GM19468 (cell line): ENCODE measurements at regions not wholly inside any gene's neighbourhood (a gene's known extent, or its start where the extent isn't known, plus 50 kb on each side); places are given as distances from the start of the nearest gene placed in this dataset.
A peak's percentile ranks its signal among the peaks of the same experiment; 100 is the strongest.

Experiments used
- ATAC-seq: cut with Tn5 transposase; IDR thresholded peaks from one replicate; pipeline ENCODE4 v1.9.1; 2021; ENCODE audit warnings: mild to moderate bottlenecking, moderate library complexity, moderate number of reproducible peaks; ENCODE audit not compliant: unreplicated experiment; ENCODE audit errors: extremely low read depth

DNA sequence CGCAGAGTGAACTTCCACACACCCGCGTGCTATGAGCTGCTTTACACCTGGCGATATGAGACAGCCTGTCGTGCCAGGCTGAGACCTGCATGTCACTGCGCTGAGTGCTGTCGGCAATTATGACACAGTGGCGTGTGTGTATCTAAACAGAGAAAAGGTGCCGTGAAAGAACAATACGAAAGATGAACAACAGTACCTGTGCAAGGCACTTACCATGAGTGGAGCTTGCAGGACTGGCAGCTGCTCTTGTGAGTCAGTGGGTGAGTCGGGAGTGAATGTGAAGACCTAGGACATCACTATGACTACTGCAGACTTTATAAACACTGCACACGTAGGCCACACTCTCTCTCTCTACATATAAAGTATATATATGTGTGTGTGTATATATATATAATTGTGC is 68.5 kb upstream of the DUSP22 start:
- ATAC-seq = no peak

DNA sequence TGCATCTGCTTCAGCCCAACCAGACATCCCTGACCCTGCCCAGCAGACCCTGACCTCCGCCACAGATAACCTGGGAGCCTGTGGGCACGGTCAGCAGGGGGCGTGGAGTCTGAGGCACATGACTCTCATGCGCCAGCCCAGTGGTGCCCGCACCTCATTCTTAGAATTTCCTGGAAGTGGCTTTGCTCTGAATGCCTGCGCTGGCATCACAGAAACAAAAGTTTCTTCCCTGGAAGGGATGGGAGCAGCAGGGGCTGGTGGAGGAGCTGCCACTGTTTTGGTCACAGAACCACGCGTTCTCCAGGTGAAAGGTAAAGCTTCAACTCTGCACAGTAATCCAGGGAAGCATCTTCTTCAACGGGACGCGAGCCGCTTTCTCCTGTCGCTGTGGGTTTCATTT is 67.9 kb upstream of the DUSP22 start:
- ATAC-seq = no peak

DNA sequence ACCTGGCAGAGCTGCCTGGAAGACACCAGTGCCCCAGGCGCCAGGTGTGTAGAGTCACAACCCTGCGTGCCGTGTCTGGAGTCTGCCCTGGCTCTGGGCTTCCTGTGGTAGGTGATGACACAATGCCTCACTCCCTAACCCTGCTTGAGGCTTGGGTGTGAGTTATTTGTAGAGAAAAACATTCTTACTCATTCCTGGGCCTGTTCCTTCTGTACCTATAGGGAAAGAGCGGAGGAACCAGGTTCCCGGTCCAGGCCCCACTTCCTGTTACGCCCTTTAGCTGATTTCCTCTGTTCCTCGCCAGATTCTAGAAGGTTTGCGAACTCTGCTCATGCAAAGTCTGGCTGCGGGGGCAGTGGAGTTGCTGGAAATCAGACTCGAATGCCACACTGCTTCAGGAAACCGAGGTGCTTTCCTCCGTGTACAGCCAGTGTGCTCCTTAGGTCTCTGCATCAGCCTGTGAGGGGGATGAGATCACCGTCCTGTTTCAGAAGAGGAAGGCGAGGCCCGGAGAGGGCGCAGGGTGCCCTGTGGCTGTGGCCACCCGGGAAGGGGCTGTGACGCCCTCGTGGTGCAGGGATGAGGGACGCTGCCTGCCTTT is 67.1 kb upstream of the DUSP22 start:
- ATAC-seq = no peak

DNA sequence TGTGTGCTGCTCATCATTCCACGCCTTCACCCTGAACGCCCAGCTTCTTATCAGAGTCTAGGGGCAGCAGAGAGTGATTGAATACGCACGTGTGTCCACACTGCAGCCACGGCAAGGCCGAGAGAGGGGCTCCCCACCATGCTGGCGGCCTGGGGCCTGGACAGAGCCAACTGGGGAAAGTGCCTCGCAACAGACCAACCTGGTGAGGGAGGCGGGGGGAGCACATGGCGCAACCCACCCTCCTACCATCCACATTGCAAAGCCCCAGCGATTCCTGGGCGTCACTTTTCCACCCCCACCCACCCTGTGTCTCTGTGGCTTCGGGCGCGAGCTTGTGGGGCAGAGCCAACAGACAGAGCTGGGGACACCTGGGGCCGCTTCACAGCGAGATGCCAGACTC is 66.4 kb upstream of the DUSP22 start:
- no peak for ATAC-seq

DNA sequence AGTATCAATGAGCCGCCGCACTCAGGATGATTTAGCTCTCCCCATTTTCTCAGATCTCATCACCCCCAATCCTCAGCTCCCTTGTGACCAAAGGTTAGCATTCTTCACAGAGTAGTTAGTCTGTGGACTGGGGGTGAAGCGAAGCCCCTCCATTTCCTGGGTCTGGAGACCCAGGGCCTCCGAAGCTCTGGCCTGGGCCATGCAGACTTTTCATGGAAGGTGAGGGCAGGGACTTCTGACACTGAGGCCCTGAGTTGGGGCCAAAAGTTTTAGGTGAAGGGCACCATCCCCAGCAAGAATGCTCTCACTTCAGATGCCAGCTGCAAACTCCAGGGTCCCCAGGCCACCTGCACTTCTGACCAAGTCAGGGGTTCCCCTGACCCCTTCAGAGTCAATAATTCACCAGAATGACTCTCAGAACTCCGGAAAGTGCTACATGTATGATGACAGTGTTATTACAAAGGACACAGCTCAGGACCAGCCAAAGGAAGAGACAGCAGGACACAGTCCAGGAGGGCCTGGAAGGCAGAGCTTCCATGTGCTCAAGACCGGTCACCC is 65.7 kb upstream of the DUSP22 start:
- ATAC-seq = no peak

DNA sequence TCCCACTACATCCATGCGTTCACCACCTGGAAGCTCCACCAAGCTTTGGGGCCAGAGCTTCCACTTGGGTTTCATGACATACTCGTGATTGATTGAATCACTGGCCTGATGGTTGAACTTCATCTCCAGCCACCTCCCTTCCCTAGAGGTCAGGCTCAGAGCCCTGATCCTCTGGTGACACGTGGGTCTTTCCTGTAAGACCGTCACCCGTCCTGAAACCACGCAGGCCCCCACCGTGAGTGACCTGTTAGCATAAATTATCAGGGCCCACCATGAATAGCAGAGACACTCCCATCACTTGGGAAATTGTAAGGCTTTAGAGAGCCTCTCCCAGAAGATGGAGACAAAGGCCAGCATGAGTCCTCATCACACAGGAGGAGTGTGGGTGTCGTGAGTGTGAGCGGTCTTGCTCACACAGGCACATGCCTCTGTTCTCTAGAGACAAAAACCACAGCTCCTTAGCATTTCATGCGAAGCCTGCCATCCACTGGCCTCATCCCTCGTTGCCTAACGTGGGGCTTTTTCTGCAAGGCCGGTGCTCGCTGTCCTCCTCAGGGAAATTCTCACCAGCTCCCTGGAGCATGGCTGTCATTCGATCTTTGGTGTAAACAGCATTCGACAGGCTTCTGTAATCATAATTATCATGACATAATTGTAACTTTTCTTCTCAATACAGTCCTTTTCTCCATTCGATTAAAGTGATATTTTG is 65.1 kb upstream of the DUSP22 start:
- peak; percentile 10 for ATAC-seq

DNA sequence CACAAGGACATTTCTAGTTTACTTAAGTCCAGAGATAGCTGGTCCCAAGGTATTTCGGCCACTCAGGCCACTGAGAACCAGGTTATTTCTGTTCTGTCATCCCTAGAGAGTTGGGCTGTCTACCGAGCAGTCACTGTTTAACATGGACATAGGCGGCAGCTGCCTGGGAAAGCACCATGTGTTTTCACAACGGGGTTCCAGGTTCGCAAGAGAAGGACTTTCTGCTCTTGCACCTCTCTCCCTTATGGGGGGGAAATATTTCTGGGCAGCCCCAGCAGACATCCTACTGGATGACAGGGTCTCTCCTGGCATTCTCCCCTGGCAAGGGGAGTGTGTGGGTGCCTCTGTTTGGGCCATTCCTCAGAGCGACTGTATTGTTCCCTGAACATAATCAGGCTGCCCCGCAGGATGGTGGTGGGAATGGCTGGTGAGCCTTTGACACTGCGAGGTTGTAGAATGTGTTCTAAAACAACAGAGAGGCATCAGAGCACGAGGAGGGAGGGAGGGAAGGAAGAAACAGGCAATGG is 64.4 kb upstream of the DUSP22 start:
- ATAC-seq = no peak

DNA sequence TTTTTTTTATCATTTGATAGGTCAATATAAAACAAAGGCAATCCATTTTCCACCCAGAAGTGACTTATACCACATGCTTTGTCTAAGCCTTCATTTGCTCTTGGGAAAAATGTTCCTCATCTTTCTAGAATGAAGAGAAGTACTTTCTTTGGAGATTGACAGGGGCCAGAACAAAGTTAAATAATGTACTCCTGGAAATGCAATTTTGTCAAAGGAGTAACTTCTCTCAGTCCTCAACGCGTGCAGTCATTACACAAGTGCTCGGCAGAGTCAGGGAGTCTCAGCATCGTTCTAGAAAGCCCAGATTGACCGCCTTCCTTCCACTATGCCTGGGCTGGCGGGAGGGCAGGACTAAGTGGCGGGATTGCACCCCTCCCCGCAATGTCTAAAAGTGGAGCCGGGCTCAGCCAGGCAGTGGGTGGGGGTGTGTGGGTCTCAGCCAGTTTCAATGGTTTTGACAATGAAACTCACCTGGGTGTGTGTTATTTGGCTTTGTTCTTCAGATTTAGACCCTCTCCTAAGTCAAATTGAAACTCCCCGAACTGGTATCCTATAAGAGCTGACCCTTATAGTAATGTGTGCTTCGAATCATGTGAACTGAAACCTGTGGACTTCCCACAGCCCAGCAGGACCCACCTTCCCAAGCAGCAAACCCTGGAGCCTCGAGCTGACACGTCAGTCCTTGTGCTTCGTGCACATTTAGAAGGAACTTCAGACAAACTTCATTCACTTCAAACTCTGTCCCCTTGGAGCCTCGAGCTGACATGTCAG is 63.2 kb upstream of the DUSP22 start:
- peak; percentile 11 for ATAC-seq

DNA sequence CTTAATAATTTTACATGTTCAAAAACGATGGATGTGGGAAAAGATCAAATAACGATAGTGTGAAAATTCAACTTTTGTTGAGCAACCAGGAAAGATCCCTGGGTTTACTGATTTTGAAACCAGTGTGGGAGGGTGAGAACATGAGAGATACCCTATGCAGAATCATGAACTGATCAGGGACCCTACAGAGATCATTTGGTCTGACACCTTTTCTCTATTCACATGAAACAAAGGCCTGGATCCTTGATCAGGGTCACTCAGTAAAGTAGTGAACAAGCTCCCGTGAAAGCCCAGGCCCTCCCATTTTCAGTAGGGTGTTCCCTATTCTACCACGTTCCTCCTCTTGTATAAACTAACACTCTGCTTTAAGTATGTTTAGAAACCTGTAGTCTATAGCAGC is 60.5 kb upstream of the DUSP22 start:
- no peak for ATAC-seq

DNA sequence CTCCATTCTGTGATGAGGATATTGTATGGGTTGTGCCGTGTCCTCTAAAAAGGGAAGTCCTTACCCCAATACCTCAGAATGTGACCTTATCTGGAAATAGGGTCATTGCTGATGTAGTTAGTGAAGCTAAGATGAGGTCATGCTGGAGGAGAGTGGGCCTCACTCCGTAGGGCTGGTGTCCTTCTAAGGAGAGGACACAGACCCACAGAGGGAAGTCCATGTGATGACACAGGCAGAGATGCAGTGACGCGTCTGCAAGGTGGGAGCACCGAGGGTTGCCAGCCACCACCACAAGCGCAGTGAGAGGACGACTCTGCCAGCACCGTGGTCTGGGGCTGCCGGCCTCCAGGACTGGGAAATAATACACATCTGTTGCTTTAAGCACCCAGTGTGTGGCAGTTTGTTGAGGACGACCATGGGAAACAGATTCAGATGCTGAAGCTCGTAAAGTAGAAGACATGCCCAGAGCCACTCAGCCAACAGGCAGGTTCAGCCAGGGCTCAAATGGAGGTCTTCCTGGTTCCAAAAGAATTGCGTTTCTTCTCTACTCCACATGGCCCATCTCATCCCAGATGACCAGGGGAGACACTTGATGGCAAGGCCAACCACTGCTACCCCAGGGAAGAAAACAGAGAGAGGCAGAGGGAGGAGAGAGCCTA is 59.2 kb upstream of the DUSP22 start:
- no peak for ATAC-seq

DNA sequence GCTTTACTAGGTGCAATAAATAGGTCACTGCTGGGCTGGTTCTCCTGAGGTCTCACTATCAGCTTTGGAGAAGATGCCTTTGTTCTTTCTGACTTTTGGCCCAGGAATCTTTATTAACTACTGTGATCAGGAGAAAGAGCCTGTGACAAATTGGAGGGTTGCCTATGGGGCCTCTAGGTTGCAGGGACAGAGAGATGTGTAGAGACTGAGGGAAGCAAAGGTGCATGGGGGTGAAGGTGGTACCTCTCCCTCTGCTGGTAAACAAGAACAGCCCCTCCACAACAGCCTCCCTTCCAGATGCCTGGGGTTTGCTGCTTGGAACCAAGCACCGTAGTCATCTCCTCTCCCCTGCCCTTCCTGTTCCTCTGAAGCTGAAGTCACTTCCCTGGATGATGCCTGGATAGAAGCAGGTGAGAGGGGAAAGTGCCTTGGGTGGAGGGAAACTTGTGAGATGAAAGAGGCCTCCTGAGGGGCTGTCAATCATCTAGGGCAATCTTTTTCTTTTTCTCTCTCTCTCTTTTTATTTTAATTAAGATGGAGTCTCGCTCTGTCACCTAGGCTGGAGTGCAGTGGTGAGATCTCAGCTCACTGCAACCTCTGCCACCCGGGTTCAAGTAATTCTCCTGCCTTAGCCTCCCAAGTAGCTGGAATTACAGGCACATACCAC is 57.4 kb upstream of the DUSP22 start:
- no peak for ATAC-seq

DNA sequence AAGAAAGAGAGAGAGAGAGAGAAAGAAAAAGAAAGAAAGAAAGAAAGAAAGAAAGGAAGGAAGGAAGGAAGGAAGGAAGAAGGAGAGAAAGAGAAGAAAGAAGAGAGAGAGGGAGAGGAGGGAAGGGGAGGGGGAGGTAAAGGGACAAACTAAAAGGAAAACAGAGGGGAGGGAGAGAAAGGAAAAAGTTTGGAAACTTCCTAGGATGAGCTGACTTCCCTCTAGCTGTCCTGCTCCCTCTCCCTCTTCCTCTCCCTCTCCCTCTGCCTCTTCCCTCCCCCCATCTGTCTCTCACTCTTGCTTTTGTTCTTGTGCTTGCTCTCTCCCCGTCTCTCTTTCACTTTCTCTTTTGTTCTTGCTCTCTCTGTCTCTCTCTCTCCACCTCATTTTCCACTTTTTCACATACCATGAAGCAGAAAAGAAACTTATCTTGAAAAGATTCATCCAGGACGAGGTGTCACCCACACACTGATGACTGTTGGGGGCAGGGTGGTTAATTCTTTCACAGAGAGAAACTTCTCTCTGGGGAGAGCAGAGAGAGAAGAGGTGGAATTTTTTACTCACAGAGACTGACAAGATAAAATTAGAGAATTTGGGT is 56.4 kb upstream of the DUSP22 start:
- no peak for ATAC-seq

DNA sequence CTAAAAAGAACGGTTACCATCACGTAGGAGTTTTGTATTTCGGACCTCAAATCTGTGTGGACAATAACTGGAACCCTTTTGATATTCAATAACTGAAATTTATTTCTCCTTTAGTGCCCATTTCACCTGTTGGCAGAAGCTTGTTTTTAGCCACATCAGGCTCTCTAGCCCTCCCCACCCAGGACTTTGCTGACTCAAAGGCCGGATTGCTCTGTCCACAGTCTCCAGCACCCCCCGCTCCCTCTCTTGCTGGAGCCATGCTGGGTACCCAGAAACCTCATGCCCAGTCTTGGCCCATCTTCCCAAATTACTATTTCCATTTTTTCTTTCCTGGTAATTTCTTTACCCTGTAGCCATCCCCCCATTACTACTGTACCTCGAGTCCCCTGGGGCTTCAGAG is 55.8 kb upstream of the DUSP22 start:
- no peak for ATAC-seq

DNA sequence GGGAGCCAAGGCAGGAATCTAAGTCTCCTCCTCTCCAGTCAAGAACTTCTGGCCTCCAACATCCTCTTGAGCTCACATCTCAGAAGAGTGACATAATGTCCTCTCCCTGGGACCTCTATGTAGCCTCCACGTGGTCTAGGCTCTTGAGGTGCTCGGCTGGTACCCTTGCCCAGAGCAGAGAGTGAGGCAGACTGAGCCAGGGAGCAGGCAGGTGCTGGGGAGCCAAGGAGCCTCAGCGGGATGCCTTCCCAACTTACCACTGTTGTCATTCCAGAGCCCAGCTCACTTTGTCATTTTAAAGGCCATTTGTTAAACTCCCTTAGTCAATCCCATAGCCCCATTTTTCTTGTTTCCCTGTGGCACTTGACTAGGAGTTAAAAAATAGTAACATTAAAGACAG is 52.1 kb upstream of the DUSP22 start:
- no peak for ATAC-seq

DNA sequence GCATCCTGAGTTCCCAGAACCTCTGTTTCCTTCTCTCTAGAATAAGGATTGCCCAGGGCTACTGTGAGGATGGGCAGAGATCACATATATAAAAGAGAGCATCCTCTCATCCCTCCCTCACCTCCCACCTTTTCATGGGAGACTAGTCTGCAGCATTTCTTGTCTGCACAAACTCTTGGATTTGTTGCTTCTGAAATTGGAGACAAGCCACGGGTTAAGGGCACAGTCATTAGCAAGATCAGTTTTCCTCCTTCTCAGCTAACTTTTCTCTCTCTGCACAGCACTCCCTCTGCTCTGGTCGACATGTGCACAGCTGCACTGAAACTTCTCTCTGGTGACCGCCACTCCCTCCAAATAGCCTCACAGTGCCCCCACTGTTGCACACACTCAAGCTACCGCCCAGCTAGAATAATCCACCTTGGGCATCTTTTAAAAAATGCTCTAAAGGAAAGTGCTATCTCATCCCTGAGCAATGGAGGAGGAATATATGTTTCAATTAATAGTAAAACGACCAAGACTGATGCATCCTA is 50.9 kb upstream of the DUSP22 start:
- ATAC-seq = no peak
